IPS DF 19.7 (cell line): ENCODE measurements at regions not wholly inside any gene's neighbourhood (a gene's known extent, or its start where the extent isn't known, plus 50 kb on each side); places are given as distances from the start of the nearest gene placed in this dataset.
"Not testable (repeated sequence)": the region's sequence is repeated elsewhere in the genome, so short reads cannot be mapped to it uniquely, and the experiment has no call there.

Source experiments
- DNase-seq: peaks from one replicate; pipeline ENCODE4 v3.0.0-alpha.2; 2013; ENCODE audit warnings: low read depth, low spot score

DNA sequence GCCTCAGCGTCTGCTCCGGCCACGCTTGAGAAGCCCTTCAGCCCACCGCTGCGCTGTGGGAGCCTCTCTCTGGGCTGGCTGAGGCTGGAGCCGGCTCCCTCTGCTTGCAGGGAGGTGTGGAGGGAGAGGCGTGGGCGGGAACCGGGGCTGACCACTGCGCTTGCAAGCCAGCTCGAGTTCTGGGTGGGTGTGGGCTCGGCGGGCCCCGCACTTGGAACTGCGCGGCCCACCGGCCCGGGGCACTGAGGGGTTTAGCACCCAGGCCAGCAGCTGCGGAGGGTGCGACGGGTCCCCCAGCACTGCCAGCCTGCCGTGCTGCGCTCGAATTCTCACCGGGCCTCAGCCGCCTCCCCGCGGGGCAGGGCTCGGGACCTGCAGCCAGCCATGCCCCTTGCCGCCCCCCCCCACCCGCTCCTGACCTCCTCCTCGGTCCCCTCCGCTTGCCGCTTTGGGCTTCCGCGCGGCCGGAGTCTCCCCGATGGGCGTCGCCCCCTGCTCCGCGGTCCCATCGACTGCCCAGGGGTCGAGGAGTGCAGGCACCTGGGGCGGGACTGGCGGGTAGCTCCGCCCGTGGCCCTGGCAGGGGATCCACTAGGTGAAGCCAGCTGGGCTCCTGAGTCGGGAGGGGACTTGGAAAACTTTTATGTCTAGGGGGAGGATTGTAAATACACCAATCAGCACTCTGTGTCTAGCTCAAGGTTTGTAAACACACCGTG, 106.7 kb downstream of the RAP2B start:
- DNase-seq, result no peak

DNA sequence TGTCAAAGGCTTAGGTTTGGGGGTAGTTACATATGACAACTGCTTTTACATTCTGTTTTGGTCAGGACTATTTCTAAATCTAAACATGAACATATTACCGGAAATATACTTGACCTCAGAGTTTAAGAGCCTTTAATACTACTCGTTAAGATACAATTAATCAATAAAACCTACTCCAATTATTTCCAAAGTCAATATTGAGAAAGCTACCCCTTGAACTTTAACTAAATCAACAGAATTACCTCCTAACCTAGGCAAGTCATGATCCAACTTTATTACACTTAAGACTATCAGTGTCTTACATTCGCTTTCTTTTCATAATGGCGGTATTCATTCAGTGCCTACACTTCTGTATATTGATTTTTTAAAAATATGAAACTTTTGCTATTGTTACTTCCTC, 107.7 kb downstream of the RAP2B start:
- DNase-seq, result no peak

DNA sequence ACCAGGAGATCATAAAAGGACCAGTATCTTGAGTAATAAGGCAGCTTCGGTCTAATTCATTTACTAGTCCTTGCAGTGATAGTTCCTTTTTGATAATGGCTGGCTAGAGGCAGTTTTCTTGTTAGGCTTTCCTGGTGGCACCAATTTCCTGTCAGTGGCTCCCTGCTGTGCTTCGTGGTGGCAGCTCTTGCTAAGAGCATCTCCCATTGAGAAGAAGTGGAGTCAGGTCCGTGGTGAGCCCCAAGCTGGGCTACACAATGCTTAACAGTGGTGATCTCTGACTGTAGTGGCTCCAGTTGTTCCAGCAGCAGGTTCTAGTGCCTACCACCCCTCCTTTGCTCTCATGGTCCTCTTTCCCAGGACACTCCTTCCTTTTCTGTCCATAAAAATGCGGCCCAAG, 111.2 kb downstream of the RAP2B start:
- DNase-seq, result no peak

DNA sequence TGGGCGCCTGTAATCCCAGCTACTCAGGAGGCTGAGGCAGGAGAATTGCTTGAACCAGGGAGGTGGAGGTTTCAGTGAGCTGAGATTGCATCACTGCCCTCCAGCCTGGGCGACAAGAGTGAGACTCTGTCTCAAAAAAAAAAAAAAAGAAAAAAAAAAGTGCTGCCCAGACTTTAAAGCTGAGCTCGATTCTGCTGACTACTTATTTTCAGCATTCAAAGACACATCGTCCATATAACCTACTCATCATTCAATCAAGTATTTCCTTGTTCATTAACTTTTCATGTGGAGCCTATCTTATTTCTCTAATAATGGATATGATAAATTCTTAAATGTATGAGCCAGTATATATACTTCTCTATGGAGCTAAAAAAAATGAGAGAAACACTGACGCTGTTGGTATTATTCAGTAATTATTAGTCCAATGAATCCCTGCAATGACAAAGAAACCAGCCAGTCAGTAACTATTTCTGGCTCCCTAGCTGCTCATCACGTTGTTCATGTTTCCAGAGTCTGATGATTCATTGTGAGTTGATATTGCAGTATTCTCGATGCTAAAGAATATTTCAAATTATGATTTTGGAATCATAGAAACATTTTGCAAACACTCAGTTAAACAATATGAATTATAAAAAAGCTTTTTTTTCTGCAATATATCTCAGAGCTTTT, 111.9 kb downstream of the RAP2B start:
- DNase-seq, result no peak

GRCh38 chr3:153274561-153274960, 112.5 kb downstream of the RAP2B start:
- DNase-seq, result no peak

DNA sequence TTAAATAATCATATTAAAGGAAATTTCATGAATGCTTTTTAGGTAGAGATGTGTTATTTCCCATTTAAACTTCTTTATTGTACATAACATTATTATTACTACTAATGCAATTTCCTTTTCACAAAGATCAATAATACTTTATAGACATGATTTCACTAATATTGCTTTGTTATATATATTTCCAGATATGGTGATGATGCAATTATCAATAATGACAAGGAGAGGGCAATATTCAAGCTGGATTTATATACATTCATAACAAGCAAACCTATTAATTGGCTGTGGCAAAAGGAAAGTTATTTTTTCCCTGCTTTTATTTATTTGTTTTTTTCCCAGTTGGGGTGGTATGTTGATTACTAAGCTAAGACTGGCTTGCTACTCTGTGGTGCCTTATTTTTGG, 113.5 kb downstream of the RAP2B start:
- no peak for DNase-seq

DNA sequence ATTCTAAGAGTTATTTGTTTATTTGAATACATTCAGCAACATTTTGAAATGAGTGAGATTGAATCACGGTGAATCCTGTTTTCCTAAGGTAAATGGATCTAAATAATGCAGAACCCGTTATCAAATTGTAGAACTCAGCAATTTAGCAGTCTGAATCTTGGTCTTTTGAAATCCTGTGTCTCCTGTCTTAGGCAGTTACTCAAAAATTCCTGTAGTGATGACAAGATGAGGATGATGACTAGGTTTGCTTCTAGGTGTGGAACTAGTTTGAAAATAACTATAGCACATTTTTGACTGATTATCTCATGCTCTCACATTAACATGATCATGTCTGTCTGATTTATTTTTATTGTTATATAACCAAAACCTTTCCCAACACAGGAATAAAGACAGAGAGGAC, 115.0 kb downstream of the RAP2B start:
- no peak for DNase-seq

DNA sequence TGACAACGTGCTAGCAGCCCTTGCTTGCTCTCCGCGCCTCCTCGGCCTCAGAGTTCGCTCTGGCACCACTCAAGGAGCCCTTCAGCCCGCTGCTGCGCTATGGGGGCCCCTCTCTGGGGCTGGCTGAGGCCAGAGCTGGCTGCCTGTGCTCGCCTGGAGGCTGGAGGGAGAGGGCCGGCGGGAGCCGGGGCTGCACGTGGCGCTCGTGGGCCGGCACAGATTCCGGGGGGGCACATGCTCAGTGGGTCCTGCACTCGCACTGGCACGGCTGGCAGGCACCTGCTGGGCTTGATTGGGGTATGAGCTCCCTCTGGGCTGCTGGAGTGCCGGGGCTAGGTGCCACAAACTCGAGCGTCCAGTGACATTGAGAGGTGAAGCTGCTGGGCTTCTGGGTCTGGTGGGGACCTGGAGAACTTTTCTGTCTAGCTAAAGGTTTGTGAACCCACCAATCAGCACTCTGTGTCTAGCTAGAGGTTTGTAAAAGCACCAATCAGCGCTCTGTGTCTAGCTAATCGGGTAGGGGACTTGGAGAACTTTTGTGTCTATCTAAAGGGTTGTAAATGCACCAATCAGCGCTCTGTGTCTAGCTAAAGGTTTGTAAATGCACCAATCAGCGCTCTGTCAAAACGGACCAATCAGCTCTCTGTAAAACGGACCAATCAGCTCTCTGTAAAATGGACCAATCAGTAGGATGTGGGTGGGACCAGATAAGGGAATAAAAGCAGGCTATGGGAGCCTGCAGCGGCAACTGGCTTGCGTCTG, 119.4 kb downstream of the RAP2B start:
- DNase-seq, result not testable (repeated sequence)

- no peak for DNase-seq
Measured at GRCh38 chr3:153282355-153282754, 120.3 kb downstream of the RAP2B start.

DNA sequence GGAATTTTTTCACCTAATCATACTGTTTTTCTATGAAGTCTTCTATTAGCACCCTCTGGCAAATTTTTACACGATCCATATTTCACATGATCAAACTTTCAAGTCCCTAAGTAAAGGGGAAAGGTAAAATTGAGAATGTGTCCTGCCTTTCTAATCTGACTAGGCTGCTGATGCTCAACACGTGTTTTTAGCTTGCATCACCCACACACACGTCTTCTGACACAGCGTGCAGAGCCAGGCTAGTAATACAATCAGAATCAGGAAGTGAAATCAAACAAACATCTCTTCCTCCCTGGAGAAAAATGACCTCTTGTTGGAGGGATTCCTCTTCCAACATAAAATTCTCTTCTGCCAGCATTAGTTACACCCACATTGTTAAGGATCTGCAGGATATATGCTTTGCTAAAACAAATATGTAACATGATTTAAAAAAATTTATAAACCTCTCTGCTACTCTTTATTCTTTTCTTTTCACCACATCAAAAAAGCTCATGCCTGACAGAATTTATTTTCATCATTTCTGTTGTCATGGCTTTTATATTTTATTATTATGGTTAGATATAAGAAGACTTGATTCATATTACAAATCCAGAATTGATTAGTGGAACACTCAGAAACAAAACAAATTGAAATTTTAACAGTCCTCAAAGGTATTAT, 122.4 kb downstream of the RAP2B start:
- DNase-seq, result no peak

DNA sequence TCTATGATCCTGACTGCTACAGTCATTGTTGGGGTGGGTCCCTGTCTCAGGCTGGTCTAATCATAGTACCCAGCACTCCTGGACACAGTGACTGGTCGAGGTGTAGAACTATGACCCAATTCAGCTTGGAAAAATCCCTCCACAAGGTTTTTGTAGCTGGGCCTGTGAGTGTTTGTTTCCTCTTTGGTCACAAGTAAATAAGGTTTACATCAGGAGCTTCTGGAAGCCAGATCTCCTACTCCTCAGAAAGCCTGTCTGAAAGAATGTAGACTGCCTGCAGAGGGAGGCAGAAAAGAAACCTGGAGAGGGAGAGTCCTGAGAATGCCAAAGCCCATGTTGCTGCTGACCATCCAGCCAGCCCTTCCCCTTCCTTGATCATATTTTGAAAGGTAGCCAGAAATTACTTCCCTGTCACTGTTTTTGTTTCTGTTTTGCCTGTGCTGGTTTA, 123.2 kb downstream of the RAP2B start:
- DNase-seq, result no peak

DNA sequence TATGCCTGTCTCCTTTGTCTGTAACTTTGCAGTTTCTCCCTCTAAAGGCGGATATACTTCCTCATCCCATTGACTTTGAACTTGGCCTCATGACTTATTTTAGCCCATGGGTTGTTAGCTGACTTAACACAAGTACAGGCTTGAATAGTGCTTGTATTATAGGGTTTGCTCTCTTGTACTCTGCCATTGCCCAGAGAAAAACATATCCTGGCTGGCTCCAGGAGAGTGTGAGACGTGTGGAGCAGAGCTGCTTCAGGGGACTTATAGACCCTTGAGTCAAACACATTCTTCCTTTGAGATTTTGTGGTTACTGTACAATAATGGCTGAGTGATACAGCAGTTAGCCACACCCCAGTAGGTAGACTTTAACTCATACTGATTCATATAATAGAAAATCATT, 124.0 kb downstream of the RAP2B start:
- DNase-seq, result no peak

DNA sequence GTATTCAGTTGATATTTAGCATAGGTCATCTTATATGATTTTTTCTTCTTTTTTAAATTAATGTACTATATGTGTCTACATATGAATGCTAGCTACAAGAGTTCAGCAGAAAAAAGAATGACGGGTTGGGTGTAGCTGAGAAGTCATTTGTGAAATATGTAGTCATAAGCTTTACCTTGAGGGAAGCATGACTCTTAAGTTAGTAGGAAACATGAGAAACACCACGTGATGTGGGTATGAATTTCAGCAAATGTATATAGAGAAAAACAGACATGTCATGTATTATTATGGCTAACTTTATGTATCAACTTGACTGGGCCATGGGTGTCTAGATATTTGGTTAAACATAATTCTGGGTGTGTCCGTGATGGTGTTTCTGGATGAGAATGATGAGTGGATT, 125.0 kb downstream of the RAP2B start:
- DNase-seq, result no peak

- no peak for DNase-seq
Measured at GRCh38 chr3:153289334-153289808, 127.3 kb downstream of the RAP2B start.

GRCh38 chr3:153290268-153291015, 128.4 kb downstream of the RAP2B start:
- no peak for DNase-seq

DNA sequence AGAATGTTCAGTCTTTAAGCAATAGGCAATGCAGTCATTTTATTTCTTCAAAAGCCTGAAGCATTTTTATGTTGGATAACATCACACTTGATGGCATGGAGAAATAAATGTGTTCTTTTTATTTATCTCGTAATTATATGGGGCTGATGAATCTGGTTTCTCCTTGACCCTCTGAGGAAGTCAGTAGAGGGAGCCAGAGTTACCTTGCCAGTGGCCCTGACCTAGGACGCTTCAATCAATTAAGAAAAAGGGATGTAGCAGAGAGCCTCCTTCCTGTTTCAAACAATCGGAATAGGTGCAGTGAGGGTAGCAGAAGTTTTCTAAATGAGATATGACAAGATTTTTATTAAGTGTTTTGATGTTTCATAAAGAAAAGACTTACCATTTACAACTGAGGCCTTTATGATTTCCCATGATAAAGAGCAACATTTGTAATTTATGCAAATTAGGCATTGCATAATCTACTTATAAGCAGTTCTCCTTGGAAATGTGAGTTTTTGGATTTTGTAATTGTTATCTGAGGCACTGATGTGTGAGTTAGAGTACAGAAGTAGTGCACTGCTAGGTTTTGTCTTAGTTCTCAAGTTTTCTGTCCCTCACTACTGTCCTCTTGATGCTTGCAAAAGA, 129.1 kb downstream of the RAP2B start:
- DNase-seq, result no peak

- no peak for DNase-seq
Measured at GRCh38 chr3:153293265-153293664, 131.2 kb downstream of the RAP2B start.

DNA sequence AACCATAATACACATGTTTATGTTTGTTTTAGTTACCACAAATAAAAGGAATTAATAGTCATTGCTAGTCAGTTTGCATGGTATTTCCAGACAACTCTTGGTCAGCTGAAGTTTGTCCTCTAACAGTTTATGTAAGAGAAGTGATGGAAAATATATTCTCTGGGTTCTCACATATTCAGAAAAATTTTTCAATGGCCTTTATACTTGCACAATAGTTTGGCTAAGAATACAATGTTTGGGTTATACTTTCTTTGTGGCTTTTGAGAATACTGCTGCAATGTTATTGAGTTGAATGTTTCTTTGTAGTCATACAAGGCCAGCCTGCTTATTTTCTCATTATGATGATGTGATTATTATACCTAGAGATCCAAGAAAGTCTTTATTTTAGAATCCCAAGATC, 133.9 kb downstream of the RAP2B start:
- no peak for DNase-seq

- DNase-seq, result no peak
Measured at GRCh38 chr3:153305189-153305588, 143.2 kb downstream of the RAP2B start.

DNA sequence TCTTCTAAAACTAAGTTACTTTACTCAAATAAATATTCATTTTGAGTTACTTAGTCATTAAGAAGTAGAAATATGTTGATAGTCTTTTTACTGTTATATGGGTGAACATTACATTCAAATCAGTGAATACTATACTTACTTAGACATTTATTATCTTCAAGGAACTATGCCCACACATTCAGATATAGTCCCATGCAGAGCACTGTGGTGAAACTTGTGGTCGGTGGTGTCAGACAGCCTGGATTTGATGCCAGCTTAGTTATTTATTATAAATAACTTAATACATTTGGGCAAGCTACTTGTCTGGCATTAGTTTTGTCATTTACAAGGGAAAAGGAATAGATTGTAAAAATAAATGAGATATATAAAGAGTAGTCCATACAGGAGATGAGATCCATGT, 149.5 kb downstream of the RAP2B start:
- DNase-seq, result no peak
